Kidney capillary endothelial cell (primary cell): ENCODE measurements at regions not wholly inside any gene's neighbourhood (a gene's known extent, or its start where the extent isn't known, plus 50 kb on each side); places are given as distances from the start of the nearest gene placed in this dataset.

Experiments
- DNase-seq: peaks from one replicate; pipeline ENCODE4 v3.0.0-alpha.2; 2018; ENCODE audit warnings: low spot score

DNA sequence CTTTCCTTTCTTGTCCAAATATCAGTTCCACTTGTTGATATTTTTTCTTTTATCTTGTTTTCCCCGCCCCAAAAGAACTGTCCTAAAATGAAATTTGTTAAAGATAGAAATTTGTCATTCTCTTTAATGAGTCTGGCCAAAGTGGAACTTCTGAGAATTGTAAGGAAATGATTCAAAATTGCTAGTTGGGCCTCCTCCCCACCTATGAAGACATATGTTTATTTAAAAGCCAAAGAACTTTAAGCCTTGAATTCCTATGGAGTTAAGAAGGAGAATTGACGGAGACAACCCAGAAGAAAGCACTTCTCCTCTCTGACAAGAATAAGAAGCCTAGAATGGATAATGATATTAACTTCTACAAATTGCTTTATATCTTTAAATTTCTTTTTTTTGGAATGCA lies 59.1 kb upstream of the ALDH1A1 start:
- DNase-seq, result no peak

DNA sequence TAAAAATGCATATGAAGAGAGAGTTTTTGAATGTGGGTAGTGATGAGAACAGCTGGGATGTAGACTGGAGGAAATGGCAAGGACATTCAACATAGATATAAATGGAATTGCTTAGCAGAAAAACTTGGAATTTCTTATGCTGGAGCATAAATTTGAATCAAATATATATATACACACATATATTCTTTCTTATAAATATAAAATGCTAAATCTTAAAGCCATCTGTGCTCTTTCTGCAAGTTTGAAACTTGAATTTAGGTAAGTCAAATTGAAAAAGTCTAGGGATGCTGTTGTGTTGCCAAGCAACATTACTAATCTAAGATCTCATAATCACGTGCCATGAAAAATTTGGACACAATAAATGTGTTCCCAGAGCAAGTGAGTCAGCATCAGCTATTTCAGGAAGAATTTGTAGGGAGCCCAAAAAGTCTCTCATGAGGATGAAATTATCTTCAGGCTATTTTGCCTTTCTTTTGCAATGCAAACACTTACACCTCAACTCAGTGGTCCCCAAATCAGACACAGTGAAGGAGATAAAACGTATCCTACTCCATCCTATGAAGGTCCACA lies 58.4 kb upstream of the ALDH1A1 start:
- no peak for DNase-seq

GRCh38 chr9:73009649-73010288 lies 56.9 kb upstream of the ALDH1A1 start:
- DNase-seq, result no peak

GRCh38 chr9:73007966-73008672 lies 55.3 kb upstream of the ALDH1A1 start:
- DNase-seq, result no peak

DNA sequence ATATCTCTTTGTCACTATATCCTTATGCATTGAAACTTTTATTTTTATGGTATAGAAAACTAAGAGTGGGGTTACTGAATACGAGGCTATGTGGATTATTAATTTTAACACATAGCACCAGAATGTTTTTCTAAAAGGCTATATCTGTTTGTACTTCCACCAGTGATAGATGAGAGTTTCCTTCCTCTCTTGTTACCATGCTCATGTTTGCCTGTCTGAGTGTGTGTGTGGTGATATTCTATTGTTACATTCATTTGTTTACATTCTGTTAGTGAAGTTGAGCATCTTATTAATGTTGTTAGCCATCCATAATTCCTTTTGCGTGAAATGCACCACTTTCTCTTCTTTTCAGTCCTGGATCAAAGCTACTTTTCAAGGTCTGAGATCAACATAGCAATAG lies 54.1 kb upstream of the ALDH1A1 start:
- DNase-seq, result no peak
